Activated CD4-positive, alpha-beta T cell treated with anti-CD3 and anti-CD28 coated beads for 24 hours (primary cell): ENCODE measurements at regions not wholly inside any gene's neighbourhood (a gene's known extent, or its start where the extent isn't known, plus 50 kb on each side); places are given as distances from the start of the nearest gene placed in this dataset.
"Not testable (repeated sequence)": the region's sequence is repeated elsewhere in the genome, so short reads cannot be mapped to it uniquely, and the experiment has no call there.

Experiments used
- DNase-seq, 2 donors: peaks; one replicate each; pipeline ENCODE4 v3.0.0-alpha.2; 2020; ENCODE audit warnings: low read depth in 2 of 2

GRCh38 chr5:2151301-2151888, 268.7 kb upstream of the IRX4 start:
- not testable (repeated sequence) for DNase-seq

- DNase-seq: no peak
These were observed 266.4 kb upstream of the IRX4 start for GRCh38 chr5:2149195-2149539.

- DNase-seq: no peak
These were observed 265.8 kb upstream of the IRX4 start for GRCh38 chr5:2148312-2149194.

- no peak for DNase-seq
These were observed 265.0 kb upstream of the IRX4 start for GRCh38 chr5:2147504-2148311.

- DNase-seq: no peak
These were observed 261.1 kb upstream of the IRX4 start for GRCh38 chr5:2143646-2144353.

- no peak for DNase-seq
These were observed 260.4 kb upstream of the IRX4 start for GRCh38 chr5:2143088-2143487.

- no peak for DNase-seq
These were observed 259.8 kb upstream of the IRX4 start for GRCh38 chr5:2142456-2142954.

GRCh38 chr5:2141254-2142000, 258.7 kb upstream of the IRX4 start:
- DNase-seq: no peak

- DNase-seq: no peak
These were observed 257.9 kb upstream of the IRX4 start for GRCh38 chr5:2140501-2141175.

GRCh38 chr5:2139478-2139877, 256.8 kb upstream of the IRX4 start:
- DNase-seq: no peak

GRCh38 chr5:2138896-2139295, 256.2 kb upstream of the IRX4 start:
- DNase-seq: no peak

- no peak for DNase-seq
These were observed 254.8 kb upstream of the IRX4 start for GRCh38 chr5:2137444-2138050.

GRCh38 chr5:2136728-2137333, 254.1 kb upstream of the IRX4 start:
- no peak for DNase-seq

GRCh38 chr5:2135833-2136232, 253.1 kb upstream of the IRX4 start:
- DNase-seq: no peak

GRCh38 chr5:2135354-2135753, 252.6 kb upstream of the IRX4 start:
- no peak for DNase-seq

- DNase-seq: no peak
These were observed 252.0 kb upstream of the IRX4 start for GRCh38 chr5:2134543-2135292.

GRCh38 chr5:2133936-2134335, 251.2 kb upstream of the IRX4 start:
- no peak for DNase-seq

GRCh38 chr5:2133080-2133479, 250.4 kb upstream of the IRX4 start:
- DNase-seq: no peak

- DNase-seq: no peak
These were observed 249.7 kb upstream of the IRX4 start for GRCh38 chr5:2132497-2132847.
